Erythroblast (primary cell): ENCODE measurements at regions not wholly inside any gene's neighbourhood (a gene's known extent, or its start where the extent isn't known, plus 50 kb on each side); places are given as distances from the start of the nearest gene placed in this dataset.

Experiments used
- GATA1 ChIP-seq: IDR thresholded peaks from 2 replicates; pipeline ENCODE4 v1.6.1; 2011; ENCODE audit warnings: low read depth, mild to moderate bottlenecking, control low read depth, low read length, moderate library complexity
- POLR2A ChIP-seq: IDR thresholded peaks from 2 replicates; pipeline ENCODE4 v1.6.1; 2011; ENCODE audit warnings: mild to moderate bottlenecking, low read length

DNA sequence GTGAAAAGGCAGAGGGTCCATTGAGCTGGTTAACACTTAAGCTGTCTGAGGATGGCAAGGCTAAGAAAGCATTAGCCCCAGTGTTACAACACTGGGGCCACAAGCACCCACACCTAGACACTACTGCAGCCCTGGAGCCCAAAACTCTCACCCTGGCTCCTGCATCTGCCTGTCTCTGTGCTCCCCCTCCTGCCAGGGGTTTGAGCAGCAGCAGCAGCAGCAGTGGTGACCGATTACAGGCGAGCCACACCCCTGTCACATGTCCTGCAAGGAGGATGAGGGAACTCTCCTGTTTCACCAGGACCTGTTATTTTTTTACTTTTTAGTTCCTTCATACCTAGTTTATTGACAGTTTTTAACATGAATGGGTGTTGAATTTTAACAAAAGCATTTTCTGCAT is 326.7 kb upstream of the MAP2 start:
- TF ChIP-seq POLR2A, result no peak
- TF ChIP-seq GATA1, result no peak
